ENCODE measurements at regions not wholly inside any gene's neighbourhood (a gene's known extent, or its start where the extent isn't known, plus 50 kb on each side); places are given as distances from the start of the nearest gene placed in this dataset.

- H2AFZ ChIP-seq (ENCODE audit: insufficient read depth, low read depth, low read length, poor library complexity, severe bottlenecking), result no peak overlapping the region
- H3K79me2 ChIP-seq (ENCODE audit: control insufficient read depth, insufficient read depth, low read length), result no peaks in the 10 kb centered on the region
- no peak overlapping the region for H3K4me3 Mint-ChIP-seq
- H3K4me2 ChIP-seq (replicated peaks; ENCODE audit: low read depth, low read length, poor library complexity, severe bottlenecking), result no peak overlapping the region
- ATAC-seq (ENCODE audit: low read depth) (no peak), DNase-seq (no peak)
- H3K4me1 ChIP-seq (ENCODE audit: control insufficient read depth in 2 of 2, insufficient read depth in 2 of 2, low read length in 2 of 2), result no peaks in the 10 kb centered on the region
- intact Hi-C loops (cut with micrococcal nuclease), result no loop called here
- ChIA-PET POLR2A (no interaction called here), CTCF (no interaction called here)
- H3K9ac ChIP-seq (ENCODE audit: low read length), result no peak overlapping the region
- no CpG with 5 or more reads among the region's 1 CpG for WGBS (ENCODE audit: insufficient coverage)
- H3K27me3 ChIP-seq (replicated peaks in 1 of 4; ENCODE audit: control extremely low read depth in 1 of 4, control insufficient read depth in 3 of 4, insufficient read depth in 4 of 4, low read length in 3 of 4), result no peaks in the 10 kb centered on the region
- H3K27ac ChIP-seq (ENCODE audit: low read length in 2 of 2), result no peak overlapping the region
- no peaks in the 10 kb centered on the region for H3K27me3 Mint-ChIP-seq
- no peaks in the 10 kb centered on the region for H3K36me3 ChIP-seq (replicated peaks in 1 of 2; ENCODE audit: control extremely low read depth in 1 of 2, control insufficient read depth in 1 of 2, extremely low read depth in 1 of 2, insufficient read depth in 2 of 2, low read length in 1 of 2)
- TF ChIP-seq EZH2 (IDR thresholded peaks at IDR 0.05; ENCODE audit: borderline replicate concordance, insufficient read depth, low read depth, low read length, poor library complexity, severe bottlenecking) (no peak), CTCF (IDR thresholded peaks at IDR 0.05) (no peak)
- H4K20me1 ChIP-seq (ENCODE audit: control insufficient read depth, insufficient read depth, low read length, poor library complexity, severe bottlenecking), result no peaks in the 10 kb centered on the region
- H3K4me3 ChIP-seq (ENCODE audit: control extremely low read depth in 1 of 5, extremely low read depth in 1 of 5, insufficient read depth in 1 of 5, low read depth in 2 of 5, low read length in 4 of 5), result no peak overlapping the region
- no peaks in the 10 kb centered on the region for H3K9me3 ChIP-seq (ENCODE audit: control extremely low read depth in 1 of 3, control insufficient read depth in 2 of 3, insufficient read depth in 1 of 3, low read length in 2 of 3)
- H3K27ac Mint-ChIP-seq, result no peak overlapping the region
- H3K4me1 Mint-ChIP-seq, result no peaks in the 10 kb centered on the region
- no peaks in the 10 kb centered on the region for H3K9me3 Mint-ChIP-seq (ENCODE audit: insufficient read depth)
These were observed 693.3 kb upstream of the WWC1 start for GRCh38 chr5:167598166-167598565.

- H3K27me3 Mint-ChIP-seq, result no peaks in the 10 kb centered on the region
- no peaks in the 10 kb centered on the region for H3K36me3 ChIP-seq (replicated peaks in 1 of 2; ENCODE audit: control extremely low read depth in 1 of 2, control insufficient read depth in 1 of 2, extremely low read depth in 1 of 2, insufficient read depth in 2 of 2, low read length in 1 of 2)
- no peak overlapping the region for H2AFZ ChIP-seq (ENCODE audit: insufficient read depth, low read depth, low read length, poor library complexity, severe bottlenecking)
- ATAC-seq (ENCODE audit: low read depth) (no peak), DNase-seq (no peak)
- H3K9ac ChIP-seq (ENCODE audit: low read length), result no peak overlapping the region
- H3K27ac ChIP-seq (ENCODE audit: low read length in 2 of 2), result no peak overlapping the region
- ChIA-PET CTCF (no interaction called here), POLR2A (no interaction called here)
- 93% methylated on average over 2 of the region's 9 CpGs for WGBS (ENCODE audit: insufficient coverage)
- no peaks in the 10 kb centered on the region for H3K79me2 ChIP-seq (ENCODE audit: control insufficient read depth, insufficient read depth, low read length)
- peaks cover 0 to 2% (median 0%) of the 10 kb centered on the region in 3 donors for H3K9me3 ChIP-seq (ENCODE audit: control extremely low read depth in 1 of 3, control insufficient read depth in 2 of 3, insufficient read depth in 1 of 3, low read length in 2 of 3)
- H4K20me1 ChIP-seq (ENCODE audit: control insufficient read depth, insufficient read depth, low read length, poor library complexity, severe bottlenecking), result no peaks in the 10 kb centered on the region
- H3K27me3 ChIP-seq (replicated peaks in 1 of 4; ENCODE audit: control extremely low read depth in 1 of 4, control insufficient read depth in 3 of 4, insufficient read depth in 4 of 4, low read length in 3 of 4), result no peaks in the 10 kb centered on the region
- no peak overlapping the region for H3K4me3 Mint-ChIP-seq
- intact Hi-C loops (cut with micrococcal nuclease), result no loop called here
- no peaks in the 10 kb centered on the region for H3K9me3 Mint-ChIP-seq (ENCODE audit: insufficient read depth)
- no peaks in the 10 kb centered on the region for H3K4me1 ChIP-seq (ENCODE audit: control insufficient read depth in 2 of 2, insufficient read depth in 2 of 2, low read length in 2 of 2)
- no peak overlapping the region for H3K4me2 ChIP-seq (replicated peaks; ENCODE audit: low read depth, low read length, poor library complexity, severe bottlenecking)
- no peak overlapping the region for H3K4me3 ChIP-seq (ENCODE audit: control extremely low read depth in 1 of 5, extremely low read depth in 1 of 5, insufficient read depth in 1 of 5, low read depth in 2 of 5, low read length in 4 of 5)
- no peaks in the 10 kb centered on the region for H3K4me1 Mint-ChIP-seq
- no peak for TF ChIP-seq CTCF (IDR thresholded peaks at IDR 0.05)
- TF ChIP-seq EZH2 (IDR thresholded peaks at IDR 0.05; ENCODE audit: borderline replicate concordance, insufficient read depth, low read depth, low read length, poor library complexity, severe bottlenecking), result no peak
- no peak overlapping the region for H3K27ac Mint-ChIP-seq
These were observed 689.4 kb upstream of the WWC1 start for GRCh38 chr5:167602067-167602466.
